Astrocyte of the hippocampus (primary cell): ENCODE measurements at regions not wholly inside any gene's neighbourhood (a gene's known extent, or its start where the extent isn't known, plus 50 kb on each side); places are given as distances from the start of the nearest gene placed in this dataset.
"Not testable (repeated sequence)": the region's sequence is repeated elsewhere in the genome, so short reads cannot be mapped to it uniquely, and the experiment has no call there.

ENCODE experiments used
- DNase-seq: peaks from one replicate; pipeline ENCODE4 v3.0.0; 2011; ENCODE audit warnings: low read depth, low spot score

DNA sequence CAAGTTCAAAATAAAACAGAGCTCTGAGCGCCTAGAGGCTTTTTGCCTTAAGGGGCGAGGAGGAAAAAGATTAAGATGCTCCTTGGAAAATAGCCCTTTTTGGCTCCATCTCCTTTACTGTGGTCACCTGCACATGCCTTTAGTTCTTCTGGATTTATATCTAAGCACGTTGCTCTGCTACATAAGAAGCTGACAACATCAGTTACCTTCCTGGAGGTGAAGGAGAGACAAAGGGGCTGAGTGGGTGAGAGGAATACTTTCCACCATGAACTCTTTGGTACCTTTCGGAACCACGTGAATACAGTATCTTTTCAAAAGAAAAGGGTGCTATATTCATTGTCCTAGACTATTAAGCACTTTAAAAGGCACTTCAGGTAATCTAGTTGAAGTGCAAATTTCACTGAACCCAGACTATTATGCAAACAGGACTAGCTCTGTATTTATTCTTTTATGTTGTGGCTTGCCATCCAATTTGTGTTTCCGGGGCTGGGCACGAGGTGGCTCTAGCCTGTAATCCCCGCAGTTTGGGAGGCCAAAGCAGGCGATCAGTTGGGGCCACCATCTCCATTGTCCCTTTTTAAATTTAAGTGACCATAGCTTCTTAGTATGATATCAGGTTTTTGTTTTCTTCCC, 201.5 kb downstream of the TM9SF2 start:
- no peak for DNase-seq

DNA sequence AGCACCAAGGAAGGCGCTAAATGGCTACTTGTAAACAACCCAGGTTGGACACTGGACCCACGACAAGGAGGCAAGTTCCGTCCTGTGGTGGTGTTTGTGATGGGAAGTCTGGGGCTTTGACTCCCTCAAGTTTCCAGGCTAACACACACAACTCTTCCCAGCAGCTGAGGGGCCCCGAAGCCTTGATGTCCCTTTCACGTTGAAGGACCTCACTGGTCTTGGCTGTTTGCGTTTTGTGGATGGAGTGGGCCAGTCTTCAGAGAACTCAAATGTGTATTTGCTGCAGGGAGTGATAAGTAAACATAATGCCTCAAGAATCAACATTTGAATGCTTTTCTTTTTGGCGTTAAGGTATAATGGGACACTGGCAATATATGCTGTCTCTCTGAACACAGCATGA, 199.2 kb downstream of the TM9SF2 start:
- no peak for DNase-seq

DNA sequence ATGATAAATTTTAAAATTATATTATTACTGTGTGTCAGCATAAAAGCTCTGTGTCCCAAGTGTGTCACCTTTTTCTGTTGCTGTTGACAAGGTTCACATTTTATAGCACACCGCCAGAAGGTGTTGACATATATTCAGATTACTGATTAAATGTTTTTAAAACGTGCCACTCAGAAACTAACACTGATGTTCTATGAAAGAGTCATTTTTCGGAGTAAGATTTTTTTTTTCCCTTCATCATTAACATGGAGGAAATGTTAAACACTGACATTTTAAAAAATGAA, 197.5 kb downstream of the TM9SF2 start:
- no peak for DNase-seq

DNA sequence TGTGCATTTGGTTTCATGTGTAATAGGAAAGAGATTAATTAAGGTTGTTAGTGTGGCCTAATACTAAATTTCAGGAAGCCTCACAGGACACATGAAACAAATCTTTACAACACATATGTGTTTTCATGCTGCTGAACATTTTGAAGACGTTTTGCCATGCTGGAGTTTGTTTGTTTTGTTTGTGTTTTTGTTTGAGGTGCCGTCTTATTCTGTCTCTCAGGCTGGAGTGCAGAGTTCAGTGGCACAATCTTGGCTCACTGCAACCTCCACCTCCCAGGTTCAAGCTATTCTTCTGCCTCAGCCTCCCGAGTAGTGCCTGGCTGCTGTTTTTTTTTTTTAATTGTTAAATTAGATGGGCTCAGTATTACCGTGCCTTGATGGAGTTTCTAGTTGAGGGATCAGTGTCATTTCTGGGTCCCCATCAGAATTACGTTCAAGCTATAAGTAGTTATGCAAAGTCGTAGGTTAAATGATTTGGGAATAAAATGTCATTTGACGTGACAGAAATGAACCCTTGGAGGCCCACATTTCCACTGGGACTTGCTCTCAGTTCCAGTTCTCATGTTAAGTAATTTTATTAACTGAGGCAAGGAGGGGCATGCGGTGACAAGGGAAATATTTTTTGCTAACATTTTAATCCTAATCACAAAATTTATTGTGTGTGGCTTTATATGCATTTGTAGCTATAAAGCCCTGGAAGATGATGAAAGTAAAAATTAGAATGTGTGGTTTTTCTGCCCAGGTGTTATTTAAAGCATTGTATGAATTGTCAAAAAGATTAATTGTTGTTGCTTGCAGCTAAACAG, 196.9 kb downstream of the TM9SF2 start:
- DNase-seq, result no peak

DNA sequence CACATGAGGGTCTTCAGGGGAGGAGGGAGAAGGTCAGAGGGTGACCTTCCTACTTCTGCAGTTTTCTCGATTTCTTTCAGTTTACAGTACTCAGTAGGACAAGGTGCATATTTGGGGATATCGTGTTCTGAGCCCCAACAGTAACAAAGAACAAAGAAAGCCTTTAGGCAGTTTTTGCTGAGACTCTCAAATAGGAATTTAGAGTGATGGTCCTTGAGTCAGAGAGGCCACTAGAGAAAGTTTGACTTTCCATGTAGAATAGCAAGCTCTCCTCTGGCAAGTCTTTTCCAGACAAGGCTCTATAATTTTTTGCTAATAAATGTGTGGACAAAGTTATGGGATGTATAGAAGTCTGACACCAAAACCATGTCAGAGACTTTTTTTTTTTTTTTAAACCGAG, 194.6 kb downstream of the TM9SF2 start:
- DNase-seq, result no peak

DNA sequence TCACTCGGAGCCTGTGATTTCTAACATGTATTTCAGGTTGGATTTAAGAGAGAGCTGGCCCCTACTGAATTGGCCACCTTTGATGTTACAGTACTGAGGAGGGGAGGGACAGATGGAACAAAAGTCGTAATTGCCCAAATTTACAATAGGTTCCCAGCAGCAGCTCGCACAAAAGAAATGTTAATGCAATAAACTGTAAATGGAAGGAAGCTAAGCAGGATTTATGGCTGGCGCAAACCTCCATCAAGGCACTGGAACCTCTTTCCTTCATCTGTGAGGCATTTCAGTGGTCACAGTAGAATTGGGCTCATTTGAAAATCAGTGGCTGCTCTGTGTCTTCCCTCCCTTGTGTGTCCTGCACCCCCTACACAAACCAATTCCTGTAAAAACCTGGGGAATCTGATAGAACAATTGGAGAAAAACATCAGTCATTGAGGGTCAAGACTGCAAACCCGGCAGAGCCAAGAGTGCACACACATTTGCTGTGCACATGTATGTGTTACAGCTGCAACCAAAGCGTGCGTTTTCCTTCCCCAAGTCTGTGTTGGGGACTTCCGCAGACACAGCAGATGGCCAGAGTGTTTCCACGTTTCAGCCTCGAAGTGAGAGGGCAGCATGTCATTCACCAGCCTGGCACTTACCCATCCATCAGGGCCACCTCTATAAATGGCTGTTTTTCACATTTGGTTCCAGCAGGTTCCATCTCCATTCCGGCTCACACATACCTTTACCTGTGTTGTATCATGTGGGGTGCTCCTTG, 192.8 kb downstream of the TM9SF2 start:
- no peak for DNase-seq

DNA sequence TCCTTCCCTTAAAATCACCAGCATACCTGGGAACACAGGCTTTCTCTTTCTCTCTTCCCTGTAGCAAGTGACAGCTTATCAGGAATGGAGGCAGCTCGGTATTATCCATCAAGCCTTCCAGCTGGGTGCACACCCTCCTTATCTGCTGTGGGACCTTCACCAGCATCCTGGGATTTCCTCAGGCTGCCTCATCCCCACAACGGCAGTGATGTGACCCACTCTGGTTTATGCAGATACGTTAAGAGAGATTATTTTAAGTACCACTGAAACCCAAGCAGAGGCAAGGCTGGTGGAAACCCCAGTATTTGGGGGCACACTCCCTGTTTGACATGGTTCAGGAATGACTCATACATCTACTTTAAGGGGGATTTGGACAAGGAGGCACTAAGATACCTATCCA, 192.1 kb downstream of the TM9SF2 start:
- DNase-seq, result no peak

DNA sequence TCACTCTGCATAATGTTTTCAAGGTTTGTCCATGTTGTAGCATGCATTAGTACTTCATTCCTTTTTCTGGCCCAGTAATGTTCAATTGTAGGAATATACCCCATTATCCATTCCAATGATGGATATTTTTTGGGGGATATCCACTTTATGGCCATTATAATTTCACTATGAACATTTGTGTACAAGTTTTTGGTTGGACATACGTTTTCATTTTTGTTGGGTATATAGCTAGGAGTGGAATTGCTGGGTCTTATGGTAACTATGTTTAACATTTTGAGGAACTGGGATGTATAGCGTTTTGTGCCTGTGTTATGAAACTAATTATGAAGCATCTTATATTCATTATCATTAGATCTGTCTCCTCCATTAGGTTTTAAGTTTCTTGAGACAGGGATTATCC, 191.6 kb downstream of the TM9SF2 start:
- no peak for DNase-seq

DNA sequence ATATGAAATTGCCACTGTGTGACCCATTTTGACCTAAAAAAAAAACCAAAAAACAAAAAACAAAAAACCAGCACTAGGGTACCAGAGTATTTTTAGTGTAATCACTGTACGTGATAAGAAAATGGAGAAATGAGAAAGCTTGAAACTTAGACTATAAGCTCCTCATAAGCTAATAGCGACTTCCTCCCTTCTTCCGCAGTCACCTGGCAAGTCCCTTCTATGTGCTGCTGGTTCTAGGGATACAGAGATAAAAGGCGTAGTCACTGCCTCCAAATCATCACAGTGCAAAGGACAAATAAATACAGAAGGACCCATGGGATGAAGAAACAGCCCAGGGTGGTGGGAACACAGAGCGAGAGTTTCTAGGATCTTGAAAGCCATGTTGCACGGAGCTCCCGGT, 190.3 kb downstream of the TM9SF2 start:
- no peak for DNase-seq

DNA sequence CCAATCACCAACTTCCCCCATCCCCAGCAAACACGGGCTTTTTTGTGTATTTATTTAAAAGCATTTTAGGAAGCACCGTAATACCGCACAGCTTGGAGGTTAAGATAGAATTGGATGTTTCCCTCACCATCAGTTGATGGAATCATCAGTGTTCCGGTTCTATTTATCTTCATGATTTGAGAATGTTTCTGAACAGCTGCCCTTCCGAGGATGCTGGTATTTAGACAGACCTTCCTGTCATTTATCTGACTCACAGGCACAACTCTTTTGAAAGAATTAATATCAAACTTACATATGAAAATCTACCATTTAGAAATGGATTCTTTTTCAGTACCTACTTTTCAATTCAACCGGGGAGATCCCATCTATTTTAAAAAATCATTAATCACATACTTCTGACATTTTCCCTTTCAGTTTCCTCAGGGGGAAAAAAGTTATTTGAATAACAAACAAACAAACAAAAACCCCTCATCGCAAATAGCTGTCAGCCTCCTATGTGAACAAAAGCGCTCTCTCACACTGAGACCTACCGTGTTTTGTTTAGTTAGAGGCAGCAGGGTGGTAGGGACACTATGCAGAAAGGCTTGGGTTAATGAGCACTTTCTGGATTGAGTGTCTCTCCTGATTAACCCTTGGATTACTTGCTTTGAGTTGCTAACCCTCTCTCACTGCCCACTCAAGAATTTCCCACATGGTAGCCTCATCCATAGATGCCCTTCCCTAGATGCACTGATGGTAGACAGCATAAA, 189.3 kb downstream of the TM9SF2 start:
- DNase-seq, result no peak

DNA sequence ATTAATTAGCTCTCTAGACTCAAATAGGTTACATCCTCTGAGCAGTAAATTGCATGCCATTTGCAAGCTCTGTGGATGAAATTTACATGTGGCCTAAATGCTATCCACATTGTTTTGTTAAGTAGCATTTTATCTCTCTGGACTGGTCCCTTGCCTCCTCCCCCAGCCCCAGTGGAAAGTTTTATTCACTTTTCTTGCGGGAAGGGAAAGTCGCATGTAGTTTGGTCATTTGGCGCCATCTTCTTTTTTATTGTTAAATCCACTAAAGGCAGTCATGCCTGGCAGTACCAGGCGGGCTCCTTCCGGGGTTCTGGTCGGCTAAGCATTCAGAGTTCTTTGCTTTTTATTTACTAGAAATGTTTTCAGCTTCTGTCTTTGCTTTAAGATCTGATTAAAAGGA, 188.7 kb downstream of the TM9SF2 start:
- DNase-seq, result peak; percentile 40

DNA sequence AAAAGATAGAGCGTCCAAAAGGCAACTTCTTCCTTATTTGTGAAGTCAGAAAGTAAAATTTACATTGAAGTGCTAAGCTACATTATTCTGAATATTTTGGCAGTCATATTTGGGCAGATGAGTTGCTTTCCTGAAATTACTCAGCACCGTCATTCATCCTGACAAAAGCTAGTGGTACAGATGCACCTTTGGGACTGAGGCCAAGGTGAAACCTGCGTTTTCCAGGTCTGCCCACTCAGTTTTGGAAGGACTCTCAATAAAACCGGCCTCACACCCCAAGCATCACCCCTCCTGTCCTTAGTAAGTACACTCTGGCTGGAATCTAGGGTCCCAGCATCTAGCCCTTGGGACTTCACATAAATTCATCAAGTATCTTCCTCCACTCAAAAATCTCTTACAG, 187.5 kb downstream of the TM9SF2 start:
- no peak for DNase-seq

DNA sequence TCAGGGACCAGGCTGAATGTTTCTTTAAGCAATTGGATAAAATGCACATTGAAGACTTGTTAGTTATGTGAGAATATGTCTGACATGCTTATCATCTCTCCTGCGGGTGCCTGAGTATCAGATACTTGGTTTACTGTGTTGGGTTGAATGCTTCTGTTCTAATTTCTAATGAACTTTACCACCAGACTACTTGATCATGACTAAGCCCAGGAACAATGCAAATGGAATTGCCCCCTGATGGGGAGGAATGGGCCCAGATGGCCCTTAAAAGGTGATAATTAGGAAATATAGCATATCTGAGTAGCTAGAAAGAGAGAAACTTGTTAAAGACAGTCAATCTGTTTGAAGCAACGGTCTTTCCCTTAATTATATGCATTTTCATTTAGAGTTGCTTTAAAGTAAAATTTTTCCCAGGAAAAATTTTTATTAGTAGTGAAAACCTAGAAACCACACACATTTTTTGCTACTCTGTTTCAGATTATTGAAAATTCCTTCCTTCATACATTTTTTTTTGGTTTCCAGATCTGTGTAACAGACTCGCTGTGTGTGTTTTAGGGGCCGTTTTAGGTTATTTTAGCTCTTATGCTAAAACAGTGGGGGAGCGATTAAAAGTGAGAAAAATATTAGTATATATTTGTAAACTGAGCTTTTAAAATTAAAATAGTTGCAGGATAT, 186.6 kb downstream of the TM9SF2 start:
- DNase-seq, result peak; percentile 89

DNA sequence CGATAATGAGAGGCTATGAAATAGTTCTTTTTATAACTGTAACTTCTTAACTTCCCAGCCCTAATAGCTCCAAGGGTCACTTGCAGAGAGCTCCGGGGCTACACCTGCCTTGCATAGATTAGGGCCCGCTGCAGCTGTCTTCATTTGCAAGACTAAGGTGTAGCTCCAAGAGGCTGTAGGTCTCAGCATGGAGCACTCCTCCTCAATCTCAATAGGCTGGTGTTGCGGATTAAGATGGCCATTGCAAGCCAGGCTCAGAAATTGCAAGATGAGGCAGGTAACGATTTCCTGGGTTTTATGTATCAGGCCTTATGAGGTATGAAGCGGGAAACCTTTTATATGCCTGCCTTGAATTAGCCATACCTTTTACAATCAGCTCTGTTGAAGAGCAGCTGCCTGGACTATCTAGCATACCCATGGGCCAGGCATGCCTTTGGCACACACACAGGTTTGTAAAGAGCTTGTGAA, 185.7 kb downstream of the TM9SF2 start:
- peak; percentile 19 for DNase-seq

DNA sequence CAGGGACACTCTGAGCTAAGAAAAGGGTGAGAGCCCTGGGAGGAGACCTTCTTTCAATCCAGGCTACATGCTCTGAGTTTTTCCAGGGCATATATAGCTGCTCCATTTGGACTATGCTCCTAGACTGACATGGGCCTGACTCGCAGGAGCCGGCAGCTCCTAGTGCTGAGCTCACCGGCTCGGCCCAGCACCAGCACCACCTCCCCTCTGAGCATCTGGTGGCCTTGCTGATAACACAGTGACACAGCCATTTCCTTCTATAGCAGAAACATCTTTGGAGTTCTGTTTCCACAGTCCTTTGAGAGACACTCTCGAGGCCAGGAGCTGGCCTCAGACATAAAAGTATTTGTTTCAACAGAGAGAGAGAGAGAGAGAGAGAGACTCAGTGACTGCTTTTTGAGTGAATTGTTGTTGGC, 184.9 kb downstream of the TM9SF2 start:
- DNase-seq, result peak; percentile 68

DNA sequence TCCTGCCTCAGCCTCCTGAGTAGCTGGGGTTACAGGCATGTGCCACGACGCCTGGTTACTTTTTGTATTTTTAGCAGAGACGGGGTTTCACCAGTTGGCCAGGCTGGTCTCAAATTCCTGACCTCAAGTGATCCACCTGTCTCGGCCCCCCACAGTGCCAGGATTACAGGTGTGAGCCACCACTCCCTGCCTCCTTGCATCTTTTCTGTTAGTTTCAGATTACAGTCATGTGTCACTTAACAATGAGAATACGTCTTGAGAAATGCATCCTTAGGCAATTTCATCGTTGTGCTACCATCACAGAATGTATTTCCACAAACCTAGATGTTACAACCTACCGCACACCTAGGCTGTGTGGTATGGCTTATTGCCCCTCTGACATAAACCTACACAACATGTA, 180.4 kb downstream of the TM9SF2 start:
- no peak for DNase-seq

DNA sequence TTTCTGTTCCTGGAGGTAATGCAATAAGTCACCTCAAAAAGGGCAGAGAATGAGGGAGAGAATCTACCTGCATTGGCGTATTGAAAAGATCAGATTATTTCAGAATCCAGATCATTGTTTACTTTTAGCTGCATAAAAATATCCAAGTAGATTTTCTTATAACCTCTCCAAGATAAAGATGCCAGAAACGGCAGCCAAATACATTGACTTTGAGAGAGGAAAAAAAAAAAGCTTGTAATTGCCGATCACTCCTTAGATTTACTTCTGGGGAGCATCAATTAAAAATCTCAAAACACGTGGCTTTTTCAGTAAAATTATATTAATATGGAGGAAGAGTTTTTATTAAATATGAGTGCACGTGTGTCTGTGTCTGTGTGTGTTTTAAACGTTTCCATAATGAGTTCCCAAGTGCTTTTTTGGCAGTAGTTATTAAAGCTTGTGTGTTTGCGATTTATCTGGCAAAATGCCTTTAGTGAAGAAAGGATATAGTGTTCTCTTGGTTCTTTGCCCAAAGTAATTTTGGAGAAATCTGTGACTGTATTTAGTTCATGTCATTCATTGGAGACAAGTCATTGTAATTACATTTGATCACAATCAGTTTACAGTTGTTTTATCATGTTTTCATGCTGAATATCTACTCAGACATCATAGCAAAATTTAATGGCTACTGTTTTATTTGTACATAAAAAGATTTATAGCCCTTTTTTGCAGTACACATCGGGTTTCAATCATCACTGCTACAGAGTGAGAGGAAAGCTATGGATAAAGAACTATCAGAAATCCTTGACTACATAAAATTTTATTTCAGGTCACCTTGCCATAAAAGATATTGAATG, 176.1 kb downstream of the TM9SF2 start:
- DNase-seq, result no peak

DNA sequence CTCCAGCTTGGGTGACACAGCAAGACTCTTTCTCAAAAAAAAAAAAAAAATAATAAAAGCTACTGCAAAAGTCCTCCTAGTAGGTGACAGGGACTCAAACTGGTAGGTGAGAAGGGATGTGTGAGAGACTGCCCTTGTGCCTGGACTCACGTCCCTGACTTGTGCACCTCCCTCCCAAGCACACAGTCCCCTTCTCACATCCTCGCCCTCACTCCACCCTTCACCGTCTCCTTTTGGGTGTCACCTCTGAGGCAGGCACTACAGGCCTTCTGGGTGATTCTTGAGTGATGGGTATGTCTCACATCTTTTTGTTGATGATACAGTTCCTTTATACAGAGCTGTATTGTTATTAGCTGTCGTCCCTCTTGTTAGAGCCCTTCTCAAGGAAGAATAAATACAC, 170.5 kb downstream of the TM9SF2 start:
- DNase-seq, result no peak

DNA sequence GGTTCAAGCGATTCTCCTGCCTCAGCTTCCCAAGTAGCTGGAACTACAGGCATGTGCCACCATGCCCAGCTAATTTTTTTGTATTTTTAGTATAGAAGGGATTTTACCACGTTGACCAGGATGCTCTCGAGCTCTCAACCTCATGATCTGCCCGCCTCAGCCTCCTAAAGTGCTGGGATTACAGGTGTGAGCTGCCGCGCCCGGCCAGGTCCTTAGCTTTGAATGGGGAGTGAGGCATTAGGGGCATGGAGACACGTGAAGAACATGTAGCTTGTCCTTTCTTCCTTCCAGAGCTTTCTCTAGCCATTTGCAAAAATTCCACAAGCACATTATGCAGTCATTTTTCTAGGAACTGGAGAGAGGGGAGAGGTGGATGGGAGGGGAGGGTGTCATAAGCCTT, 167.8 kb downstream of the TM9SF2 start:
- not testable (repeated sequence) for DNase-seq

DNA sequence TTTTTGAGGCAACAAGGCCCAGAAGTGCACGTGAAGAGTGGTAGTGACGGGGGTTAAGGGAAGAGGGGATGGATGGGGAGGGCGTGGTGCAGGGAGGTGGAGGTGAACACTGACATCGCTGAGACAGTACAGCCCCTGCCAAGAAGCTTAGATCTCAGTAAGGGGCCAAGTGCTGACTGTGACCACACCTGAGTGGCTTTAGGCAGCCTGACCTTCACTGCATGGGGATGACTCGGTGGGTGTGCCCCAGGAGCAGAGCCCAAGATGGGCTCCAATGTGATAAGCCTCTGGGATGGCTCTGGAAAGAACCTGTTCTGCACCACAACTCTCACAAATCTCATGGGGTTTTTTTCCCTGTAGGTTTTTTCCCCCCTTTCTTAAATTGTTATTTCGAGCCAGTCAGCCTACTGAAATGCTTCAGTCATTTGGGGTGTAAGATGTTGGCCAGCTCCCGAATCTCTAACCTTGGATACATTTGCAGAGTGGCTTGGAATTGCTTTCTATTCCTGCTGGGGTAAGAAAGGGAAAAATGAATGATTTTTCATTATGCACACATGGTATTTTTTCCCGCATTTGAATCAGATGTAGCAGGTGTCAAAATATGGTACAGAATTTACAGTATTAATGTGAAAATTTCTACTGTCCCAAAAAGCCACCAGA, 165.0 kb downstream of the TM9SF2 start:
- no peak for DNase-seq
